IPS DF 6.9 (cell line): ENCODE measurements at regions not wholly inside any gene's neighbourhood (a gene's known extent, or its start where the extent isn't known, plus 50 kb on each side); places are given as distances from the start of the nearest gene placed in this dataset.

Source experiments
- DNase-seq: peaks from one replicate; pipeline ENCODE4 v3.0.0-alpha.2; 2013; ENCODE audit warnings: low read depth, low spot score
- H3K27ac ChIP-seq: one replicate; pipeline ENCODE4 v1.5.1; 2013; ENCODE audit warnings: low read length, control low read depth
- H3K27me3 ChIP-seq: 2 replicates; pipeline ENCODE4 v1.6.1; 2013; ENCODE audit warnings: mild to moderate bottlenecking, low read length; ENCODE audit not compliant: control insufficient read depth, insufficient read depth
- H3K36me3 ChIP-seq: 2 replicates; pipeline ENCODE4 v1.6.1; 2013; ENCODE audit warnings: low read length; ENCODE audit not compliant: control insufficient read depth, insufficient read depth
- H3K4me1 ChIP-seq: 2 replicates; pipeline ENCODE4 v1.6.1; 2013; ENCODE audit warnings: low read length; ENCODE audit not compliant: control insufficient read depth, insufficient read depth
- H3K4me3 ChIP-seq: 2 replicates; pipeline ENCODE4 v1.5.1; 2013; ENCODE audit warnings: mild to moderate bottlenecking, low read length
- H3K9me3 ChIP-seq: 2 replicates; pipeline ENCODE4 v1.6.1; 2013; ENCODE audit warnings: low read length, inconsistent platforms; ENCODE audit not compliant: control insufficient read depth, insufficient read depth
- WGBS: extraction: QIAGEN DNeasy Blood & Tissue Kit; methylation state at CpG from one replicate; pipeline ENCODE4 v1.1.7; 2013; ENCODE audit warnings: mixed read lengths, missing lambda C conversion rate; ENCODE audit not compliant: insufficient read length, insufficient coverage; 5-methylcytosine and 5-hydroxymethylcytosine counted together

- H3K4me1 ChIP-seq: no peaks in the 10 kb centered on the region; the same call in 1 of the 2 replicates
- H3K27ac ChIP-seq: no peak overlapping the region
- no peak for DNase-seq
- H3K4me3 ChIP-seq: no peak overlapping the region
- no peaks in the 10 kb centered on the region for H3K27me3 ChIP-seq
- no CpG with 5 or more reads among the region's 3 CpGs for WGBS
- no peaks in the 10 kb centered on the region for H3K36me3 ChIP-seq
- no peaks in the 10 kb centered on the region for H3K9me3 ChIP-seq
Measured at GRCh38 chr11:92495107-92495793, 270.6 kb downstream of the FAT3 start.

GRCh38 chr11:92500453-92500852 lies 275.8 kb downstream of the FAT3 start:
- H3K4me1 ChIP-seq: peaks cover 1% of the 10 kb centered on the region; the same call in 1 of the 2 replicates
- no peak for DNase-seq
- no peaks in the 10 kb centered on the region for H3K36me3 ChIP-seq
- no peak overlapping the region for H3K27ac ChIP-seq
- H3K9me3 ChIP-seq: no peaks in the 10 kb centered on the region
- no peaks in the 10 kb centered on the region for H3K27me3 ChIP-seq
- WGBS: no CpG with 5 or more reads among the region's 2 CpGs
- no peak overlapping the region for H3K4me3 ChIP-seq

GRCh38 chr11:92501066-92501739 lies 276.6 kb downstream of the FAT3 start:
- no peak overlapping the region for H3K4me3 ChIP-seq
- no CpG with 5 or more reads among the region's 5 CpGs for WGBS
- no peak for DNase-seq
- H3K36me3 ChIP-seq: no peaks in the 10 kb centered on the region
- peaks cover 4% of the 10 kb centered on the region; the same call in 1 of the 2 replicates for H3K4me1 ChIP-seq
- no peak overlapping the region for H3K27ac ChIP-seq
- no peaks in the 10 kb centered on the region for H3K9me3 ChIP-seq
- no peaks in the 10 kb centered on the region for H3K27me3 ChIP-seq

- H3K4me1 ChIP-seq: peaks cover 4% of the 10 kb centered on the region; the same call in 1 of the 2 replicates
- no peaks in the 10 kb centered on the region for H3K9me3 ChIP-seq
- no peak overlapping the region for H3K27ac ChIP-seq
- no peak for DNase-seq
- no peak overlapping the region for H3K4me3 ChIP-seq
- H3K36me3 ChIP-seq: no peaks in the 10 kb centered on the region
- H3K27me3 ChIP-seq: no peaks in the 10 kb centered on the region
Measured at GRCh38 chr11:92504004-92504403, 279.4 kb downstream of the FAT3 start.

GRCh38 chr11:92504534-92504933 lies 279.9 kb downstream of the FAT3 start:
- peaks cover 4% of the 10 kb centered on the region; the same call in 1 of the 2 replicates for H3K4me1 ChIP-seq
- no CpG with 5 or more reads among the region's 2 CpGs for WGBS
- H3K4me3 ChIP-seq: no peak overlapping the region
- H3K27ac ChIP-seq: no peak overlapping the region
- no peaks in the 10 kb centered on the region for H3K27me3 ChIP-seq
- no peaks in the 10 kb centered on the region for H3K9me3 ChIP-seq
- DNase-seq: no peak
- no peaks in the 10 kb centered on the region for H3K36me3 ChIP-seq

- no peaks in the 10 kb centered on the region for H3K36me3 ChIP-seq
- no peaks in the 10 kb centered on the region for H3K27me3 ChIP-seq
- WGBS: no CpG with 5 or more reads among the region's 4 CpGs
- H3K27ac ChIP-seq: no peak overlapping the region
- H3K4me1 ChIP-seq: peaks cover 4% of the 10 kb centered on the region; the same call in 1 of the 2 replicates
- no peak for DNase-seq
- H3K9me3 ChIP-seq: no peaks in the 10 kb centered on the region
- no peak overlapping the region for H3K4me3 ChIP-seq
Measured at GRCh38 chr11:92505689-92506088, 281.1 kb downstream of the FAT3 start.

- H3K9me3 ChIP-seq: no peaks in the 10 kb centered on the region
- peaks cover 6% of the 10 kb centered on the region; the same call in 1 of the 2 replicates for H3K4me1 ChIP-seq
- no peaks in the 10 kb centered on the region for H3K36me3 ChIP-seq
- no peaks in the 10 kb centered on the region for H3K27me3 ChIP-seq
- WGBS: no CpG with 5 or more reads among the region's 4 CpGs
- H3K4me3 ChIP-seq: no peak overlapping the region
- no peak overlapping the region for H3K27ac ChIP-seq
- no peak for DNase-seq
Measured at GRCh38 chr11:92506809-92507336, 282.3 kb downstream of the FAT3 start.

- no peaks in the 10 kb centered on the region for H3K27me3 ChIP-seq
- H3K27ac ChIP-seq: no peak overlapping the region
- peaks cover 5% of the 10 kb centered on the region; the same call in 1 of the 2 replicates for H3K4me1 ChIP-seq
- no peak overlapping the region for H3K4me3 ChIP-seq
- DNase-seq: no peak
- H3K9me3 ChIP-seq: no peaks in the 10 kb centered on the region
- H3K36me3 ChIP-seq: no peaks in the 10 kb centered on the region
- WGBS: no CpG with 5 or more reads among the region's 1 CpG
Measured at GRCh38 chr11:92510591-92510990, 286.0 kb downstream of the FAT3 start.

- Histone ChIP-seq H3K27ac (no peak overlapping the region), H3K27me3 (no peaks in the 10 kb centered on the region), H3K4me1 (peaks cover 2% of the 10 kb centered on the region; the same call in 1 of the 2 replicates), H3K4me3 (no peak overlapping the region), H3K9me3 (no peaks in the 10 kb centered on the region), H3K36me3 (no peaks in the 10 kb centered on the region)
- WGBS: no CpG with 5 or more reads among the region's 1 CpG
- peak; percentile 57 for DNase-seq
Measured at GRCh38 chr11:92511522-92512203, 287.0 kb downstream of the FAT3 start.

DNA sequence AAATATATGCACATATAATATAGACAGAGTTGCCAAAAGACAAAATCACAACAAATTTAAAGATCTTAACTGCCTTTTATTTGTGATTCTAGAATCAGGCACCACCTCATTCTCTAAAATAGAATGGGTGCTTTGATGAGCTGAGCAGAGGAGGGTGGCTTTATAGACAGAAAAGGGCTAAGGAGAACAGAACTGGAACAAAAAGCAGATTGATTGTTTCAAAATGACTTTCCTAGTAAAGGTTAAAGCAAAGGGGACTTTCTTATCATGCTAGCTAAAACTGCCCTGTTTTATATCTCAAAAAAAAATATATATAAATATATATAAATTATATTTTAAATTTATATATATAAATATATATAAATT lies 287.6 kb downstream of the FAT3 start:
- H3K4me1 ChIP-seq: peaks cover 2% of the 10 kb centered on the region; the same call in 1 of the 2 replicates
- H3K9me3 ChIP-seq: no peaks in the 10 kb centered on the region
- no peaks in the 10 kb centered on the region for H3K27me3 ChIP-seq
- H3K4me3 ChIP-seq: no peak overlapping the region
- H3K36me3 ChIP-seq: no peaks in the 10 kb centered on the region
- no peak for DNase-seq
- no peak overlapping the region for H3K27ac ChIP-seq
